Prostate gland (tissue), 2 donors: ENCODE measurements at regions not wholly inside any gene's neighbourhood (a gene's known extent, or its start where the extent isn't known, plus 50 kb on each side); places are given as distances from the start of the nearest gene placed in this dataset.

ENCODE experiments used
- CTCF ChIP-seq, 4 experiments: fragments of 200-600 bp in 2 of 4; fragments of 450-650 bp in 2 of 4; sonication (generic) in 2 of 4; IDR thresholded peaks; 1 replicate in 3 of 4; 2 replicates in 1 of 4; pipeline ENCODE4 v1.5.1; 2016 to 2019; ENCODE audit warnings: antibody characterized with exemption in 4 of 4, mild to moderate bottlenecking in 2 of 4, moderate library complexity in 2 of 4
- POLR2A ChIP-seq: fragments of 450-650 bp; IDR thresholded peaks from one replicate; pipeline ENCODE4 v1.6.1; 2016; ENCODE audit warnings: antibody characterized with exemption, mild to moderate bottlenecking
- POLR2AphosphoS5 ChIP-seq: sonication (generic); formaldehyde crosslinking; IDR thresholded peaks from one replicate; pipeline ENCODE4 v1.6.1; 2017; ENCODE audit warnings: antibody characterized with exemption

DNA sequence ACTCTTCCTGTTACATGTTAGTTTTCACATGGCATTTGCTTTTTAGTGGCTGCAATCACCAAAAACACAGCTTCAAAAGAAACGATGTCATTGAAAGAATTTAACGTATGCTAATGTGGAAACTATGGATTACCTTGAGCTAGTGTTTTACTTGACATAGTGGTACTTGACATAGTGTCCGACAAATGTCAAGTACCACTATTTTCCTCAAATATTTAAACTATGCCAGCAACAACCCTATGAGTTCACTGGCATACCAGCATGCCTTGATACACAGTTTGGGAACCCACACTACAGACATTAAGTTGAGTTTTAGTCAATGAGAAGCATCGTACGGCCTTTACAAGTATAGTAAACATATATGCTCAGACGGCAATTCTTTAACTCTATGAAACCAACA lies 560.3 kb downstream of the GALC start:
- TF ChIP-seq POLR2A: no peak
- no peak for TF ChIP-seq CTCF (IDR thresholded peaks at IDR 0.05)
- TF ChIP-seq POLR2AphosphoS5: no peak
